ENCODE measurements at regions not wholly inside any gene's neighbourhood (a gene's known extent, or its start where the extent isn't known, plus 50 kb on each side); places are given as distances from the start of the nearest gene placed in this dataset.

DNA sequence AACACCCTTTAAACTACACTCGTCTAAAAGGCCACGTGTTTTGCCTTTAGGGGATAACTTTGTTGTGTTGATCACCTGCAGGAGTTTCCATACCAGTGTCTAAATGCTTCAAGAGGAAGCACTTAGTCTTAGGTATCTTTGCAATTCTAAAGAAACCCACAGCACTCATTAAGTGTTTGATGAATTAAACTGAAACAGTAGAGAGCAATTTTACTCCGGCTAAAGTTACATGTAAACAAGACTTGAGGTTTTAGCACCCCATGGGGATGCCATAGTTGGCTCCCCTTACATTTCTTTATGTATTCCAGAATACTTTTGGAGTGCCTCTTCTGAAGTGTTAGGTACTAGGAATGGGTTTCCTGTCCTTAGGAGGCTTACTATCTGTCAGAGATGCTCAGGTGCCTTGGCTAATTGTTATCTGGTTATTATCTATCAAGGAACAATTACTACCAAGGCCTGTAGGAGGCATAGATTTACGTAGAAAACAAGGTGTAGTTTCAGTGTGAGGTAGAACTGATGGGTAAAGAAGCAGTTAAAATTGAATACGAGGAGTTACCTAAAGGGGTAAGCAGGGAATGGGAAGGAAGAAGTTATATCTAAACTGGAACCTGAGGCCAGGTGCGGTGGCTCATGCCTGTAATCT lies 176.8 kb upstream of the SAMSN1 start:
- no peak for DNase-seq (ENCODE audit: low read depth in 2 of 2)

DNA sequence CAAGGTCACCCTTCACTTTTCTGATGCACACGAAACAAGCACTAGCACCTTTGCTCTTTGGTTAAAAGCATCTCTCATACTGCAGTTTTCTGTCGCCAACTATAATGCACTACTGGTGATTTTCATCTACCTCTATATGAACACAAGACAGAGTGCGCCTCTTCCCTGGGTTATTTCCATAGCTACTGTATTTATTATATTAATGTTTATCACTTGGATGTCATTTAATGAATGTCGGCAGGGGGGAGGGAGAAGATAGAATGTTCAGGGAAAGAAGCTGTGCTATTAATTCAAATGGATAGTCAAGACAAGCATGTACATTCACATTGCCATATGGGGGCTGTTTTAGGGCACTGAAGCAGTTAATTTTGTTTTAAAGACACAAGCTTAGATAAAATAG lies 174.1 kb upstream of the SAMSN1 start:
- no peak for DNase-seq (ENCODE audit: low read depth in 2 of 2)

DNA sequence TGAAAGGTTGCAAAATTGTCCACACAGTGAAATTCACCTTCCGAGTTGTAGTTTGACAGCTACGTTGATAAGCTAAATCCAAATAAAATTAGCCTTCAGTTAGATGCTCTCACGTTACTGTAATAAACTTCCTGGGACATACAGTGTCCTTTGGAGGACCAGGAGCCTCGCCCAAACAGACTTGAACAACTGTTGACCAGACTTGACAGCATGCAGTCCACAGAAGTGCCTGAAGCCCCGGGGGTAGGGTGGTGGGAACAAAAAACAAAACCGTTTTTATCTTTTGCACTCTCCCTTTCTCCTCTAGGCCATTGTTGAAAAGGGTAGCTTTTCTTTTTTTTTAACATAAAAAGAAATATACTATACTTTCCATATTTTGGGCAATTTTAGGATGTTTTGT lies 172.8 kb upstream of the SAMSN1 start:
- DNase-seq (ENCODE audit: low read depth in 2 of 2): no peak

DNA sequence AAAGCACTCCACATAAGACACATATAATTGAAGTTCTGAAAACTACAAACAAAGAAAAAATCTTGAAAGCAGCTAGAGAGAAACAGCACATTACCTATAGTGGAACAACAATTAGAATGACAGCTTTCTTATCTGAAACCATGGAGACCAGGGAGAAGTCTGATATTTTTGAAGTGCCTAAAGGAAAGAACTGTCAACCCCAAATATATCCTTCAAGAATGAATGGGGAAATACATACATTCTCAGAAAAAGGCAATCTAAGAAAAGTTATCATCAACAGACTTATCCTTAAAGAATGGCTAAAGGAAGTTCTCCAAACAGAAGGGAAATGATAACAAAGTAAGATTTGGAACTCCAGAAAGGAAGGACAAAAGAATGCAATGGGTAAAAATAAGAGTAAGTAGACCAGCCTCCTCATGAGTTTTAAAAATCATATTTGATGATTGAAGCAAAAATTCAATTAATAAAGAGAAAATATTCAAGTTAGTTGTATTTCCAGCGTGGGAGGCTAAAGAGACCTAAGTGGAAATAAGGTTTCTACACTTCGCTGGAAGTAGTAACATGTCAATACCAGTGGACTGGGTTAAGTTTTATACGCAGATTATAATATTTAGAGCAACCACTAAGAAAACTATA lies 170.8 kb upstream of the SAMSN1 start:
- DNase-seq (ENCODE audit: low read depth in 2 of 2): no peak

DNA sequence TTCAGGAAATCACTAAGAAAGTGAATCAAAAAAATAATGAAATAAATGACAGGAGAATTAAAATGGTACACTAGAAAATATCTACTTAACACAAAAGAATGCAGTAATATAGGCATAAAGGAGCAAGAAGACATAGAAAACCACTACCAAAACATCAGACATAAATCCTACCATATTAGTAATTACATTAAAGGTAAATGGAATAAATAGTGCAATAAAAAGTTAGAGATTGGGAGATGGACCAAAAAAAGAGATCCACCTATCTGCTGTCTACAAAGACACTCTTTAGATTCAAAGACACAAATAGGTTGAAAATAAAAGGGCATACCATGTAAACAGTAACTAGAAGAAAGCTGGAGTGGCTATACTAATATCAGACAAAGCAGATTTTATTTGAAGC lies 167.0 kb upstream of the SAMSN1 start:
- no peak for DNase-seq (ENCODE audit: low read depth in 2 of 2)

DNA sequence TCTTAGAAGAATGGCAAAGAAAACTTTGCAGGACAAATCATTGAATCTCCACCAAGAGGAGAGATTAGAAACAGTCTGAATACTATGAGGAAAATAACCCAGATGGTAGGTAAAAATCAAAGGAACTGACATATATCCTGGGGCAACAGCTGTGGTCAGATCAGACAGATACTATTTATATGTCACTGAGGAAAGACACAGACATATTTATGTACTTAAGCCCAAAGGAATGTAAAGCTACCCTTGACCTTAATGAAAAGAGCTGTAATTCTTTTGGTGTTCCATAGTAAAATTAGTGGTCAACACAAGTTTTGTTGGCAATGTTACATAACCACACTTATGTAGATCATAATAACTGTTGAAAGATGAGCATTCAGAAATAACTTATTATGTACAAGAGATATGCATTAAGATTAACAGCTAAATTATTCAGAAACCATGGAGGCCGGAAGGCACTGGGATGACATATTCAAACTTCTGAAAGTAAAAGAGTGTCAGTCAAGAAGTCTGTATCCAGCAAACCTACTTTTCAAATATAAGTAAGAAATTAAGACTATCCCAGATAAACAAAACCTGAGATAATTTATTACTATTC lies 166.1 kb upstream of the SAMSN1 start:
- DNase-seq (ENCODE audit: low read depth in 2 of 2): no peak

DNA sequence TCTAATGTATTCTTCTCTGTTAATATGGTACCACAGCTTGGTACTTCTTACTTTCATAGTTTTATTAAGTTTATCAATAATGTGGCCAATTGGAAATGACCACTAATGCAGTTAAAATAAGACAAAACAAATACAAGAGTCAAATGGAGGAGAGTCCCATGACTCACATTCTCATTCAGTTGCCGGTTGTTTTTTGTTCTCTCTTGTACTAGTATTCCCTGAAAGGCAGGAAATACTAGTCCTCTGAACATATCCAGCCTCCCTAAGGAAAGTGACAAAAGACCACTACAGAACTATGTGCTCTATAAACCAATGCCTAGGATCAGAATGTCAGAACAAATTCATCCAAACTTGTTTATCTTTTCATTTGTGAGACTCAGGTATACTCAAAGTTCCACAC lies 165.2 kb upstream of the SAMSN1 start:
- DNase-seq (ENCODE audit: low read depth in 2 of 2): no peak

DNA sequence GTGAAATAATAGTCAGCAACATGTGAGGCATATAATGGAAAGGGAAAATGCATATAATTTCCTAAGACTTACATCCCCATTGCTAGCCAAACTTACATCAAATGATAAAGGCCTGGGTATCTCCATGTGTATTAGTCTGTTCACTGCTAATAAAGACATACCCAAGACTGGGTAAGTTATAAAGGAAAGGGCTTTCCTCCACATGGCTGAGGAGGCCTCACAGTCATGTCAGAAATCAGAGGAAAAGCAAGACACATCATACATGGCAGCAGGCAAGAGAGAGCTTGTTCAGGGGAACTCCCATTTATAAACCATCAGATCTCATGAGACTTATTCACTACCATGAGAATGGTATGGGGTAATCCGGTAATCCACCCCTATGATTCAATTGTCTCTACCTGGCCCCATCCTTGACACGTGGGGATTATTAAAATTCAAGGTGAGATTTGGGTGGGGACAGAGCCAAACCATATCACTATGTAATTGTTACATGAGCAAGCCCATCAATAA lies 161.5 kb upstream of the SAMSN1 start:
- no peak for DNase-seq (ENCODE audit: low read depth in 2 of 2)

DNA sequence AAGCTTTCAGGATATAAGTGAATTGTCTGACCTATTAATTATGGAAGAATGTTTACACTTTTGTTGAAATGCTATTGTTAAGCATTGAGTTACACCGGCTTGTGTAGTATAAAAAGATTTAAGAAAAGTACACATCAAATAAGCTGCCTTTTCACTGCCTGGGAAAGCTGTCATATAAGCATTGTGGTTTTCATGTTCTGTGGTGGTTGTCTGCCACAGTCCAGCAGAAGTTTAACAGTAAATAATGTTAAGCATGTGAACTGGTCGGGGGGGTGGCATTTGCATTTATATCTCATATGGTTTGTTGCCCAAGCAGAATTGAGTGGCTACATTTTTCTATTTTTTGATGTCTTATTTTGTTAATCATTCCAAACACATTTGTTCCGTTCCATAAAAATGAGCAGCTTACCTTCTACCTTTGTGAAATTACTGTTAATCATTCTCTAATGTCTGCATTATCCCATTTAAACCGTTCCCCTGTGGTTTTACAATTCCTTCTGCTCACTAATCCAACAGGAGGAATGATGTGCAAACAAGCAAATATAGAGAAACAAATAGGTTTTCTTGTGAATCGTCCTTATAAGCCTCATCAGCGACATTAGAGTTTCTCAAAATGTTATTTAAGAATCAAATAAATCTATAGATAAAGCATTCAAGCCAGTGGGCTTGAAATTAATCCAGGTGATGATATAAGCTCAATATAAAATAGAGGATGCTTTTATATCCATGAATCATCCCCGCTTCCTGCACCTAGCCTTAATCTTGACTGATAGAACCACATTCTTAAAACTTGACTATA lies 160.8 kb upstream of the SAMSN1 start:
- no peak for DNase-seq (ENCODE audit: low read depth in 2 of 2)

DNA sequence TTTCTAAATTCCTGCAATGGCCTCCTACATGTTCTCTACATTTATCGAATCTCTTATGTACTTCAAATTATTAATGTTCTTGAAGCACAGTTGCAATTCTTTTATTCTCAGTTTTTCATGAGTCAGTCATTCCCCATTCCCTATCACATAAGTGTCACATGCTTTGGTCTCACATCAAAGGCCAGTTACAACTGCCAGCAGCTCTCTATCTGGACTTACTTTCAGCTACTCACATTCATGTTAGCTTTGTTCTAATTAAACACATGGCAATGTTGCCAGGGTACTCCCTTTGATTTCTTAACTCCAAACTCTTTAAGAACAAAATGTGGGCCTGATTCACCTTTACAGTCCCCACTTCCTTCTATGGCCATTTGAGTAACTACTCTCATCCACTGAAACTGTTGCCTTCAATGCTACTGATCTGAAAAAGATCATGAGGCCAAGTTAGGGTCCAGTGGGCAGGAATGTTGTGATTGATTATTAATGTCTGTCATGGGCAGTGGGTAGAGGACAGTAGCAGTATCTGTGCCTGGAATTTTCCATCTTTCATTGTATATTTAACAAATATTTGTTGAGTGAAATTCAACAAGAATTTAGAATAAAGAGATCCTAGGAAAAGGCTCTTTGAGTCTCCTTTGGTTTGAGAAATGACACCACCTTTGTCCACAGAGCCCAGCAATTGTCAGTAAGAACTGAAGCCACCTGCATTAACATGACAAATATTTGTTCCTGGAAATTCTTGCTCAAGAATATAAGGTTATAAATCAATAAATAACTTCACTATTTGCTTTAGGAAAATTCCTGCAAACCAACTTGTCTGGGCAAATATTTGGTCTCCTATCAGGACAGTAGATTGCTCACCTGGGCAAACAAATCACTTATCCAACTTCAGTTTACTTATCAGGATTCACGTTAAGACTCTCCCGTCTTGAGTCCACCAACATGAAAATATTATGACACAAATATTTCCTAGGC lies 153.6 kb upstream of the SAMSN1 start:
- no peak for DNase-seq (ENCODE audit: low read depth in 2 of 2)

DNA sequence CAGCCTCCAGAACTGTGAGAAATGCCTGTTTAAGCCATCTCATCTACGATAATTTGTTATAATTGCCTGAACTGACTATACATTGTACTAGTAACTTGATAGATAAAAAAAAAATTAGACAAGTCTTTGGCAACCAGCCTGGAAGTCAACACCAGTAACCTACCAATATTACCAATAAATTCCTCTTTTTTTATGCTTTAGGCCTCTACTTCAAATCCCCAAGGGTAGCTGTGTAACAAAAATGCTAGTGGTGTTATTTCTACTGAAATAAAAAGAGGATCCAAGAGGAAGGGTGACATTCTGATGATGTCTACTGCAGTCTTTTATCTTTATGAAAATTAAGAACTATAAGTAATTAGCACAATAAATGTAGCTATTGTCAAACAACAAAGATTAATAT lies 151.7 kb upstream of the SAMSN1 start:
- no peak for DNase-seq (ENCODE audit: low read depth in 2 of 2)

DNA sequence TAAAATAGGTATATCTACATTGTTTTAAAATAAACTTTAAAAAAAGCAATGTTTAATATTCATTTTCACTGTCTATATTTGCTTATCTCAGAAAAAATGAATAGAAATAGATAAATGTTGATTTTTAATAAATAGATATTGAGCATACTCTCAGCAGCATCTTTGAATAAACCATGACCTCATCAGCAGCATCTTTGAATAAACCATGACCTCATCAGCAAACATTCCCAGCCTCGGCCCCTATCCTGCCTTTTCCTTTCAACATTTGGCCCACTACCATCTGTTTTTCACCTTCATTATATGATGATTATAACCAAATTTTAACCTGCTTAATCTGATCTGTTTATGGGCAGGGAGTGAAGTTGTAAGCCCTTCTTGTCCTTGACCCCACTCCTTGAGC lies 148.7 kb upstream of the SAMSN1 start:
- DNase-seq (ENCODE audit: low read depth in 2 of 2): no peak

DNA sequence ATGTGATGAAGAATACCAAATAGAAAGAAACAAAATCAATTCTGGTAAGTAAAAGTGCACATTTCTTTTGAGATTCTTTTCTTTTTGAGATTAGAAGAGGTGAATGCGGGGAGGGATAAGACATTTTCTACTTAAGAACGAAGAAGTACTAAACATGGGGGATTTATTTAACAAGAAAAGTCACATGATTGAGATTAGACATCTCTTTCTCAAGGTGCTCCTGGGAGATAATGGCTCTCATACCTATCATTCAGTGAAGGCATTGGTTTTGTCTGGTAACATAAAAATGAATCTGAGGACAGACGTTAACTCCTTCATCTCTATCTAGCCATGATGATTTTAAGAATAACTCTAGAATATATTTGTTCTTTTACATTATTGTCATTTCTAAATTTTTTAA lies 147.9 kb upstream of the SAMSN1 start:
- DNase-seq (ENCODE audit: low read depth in 2 of 2): no peak

DNA sequence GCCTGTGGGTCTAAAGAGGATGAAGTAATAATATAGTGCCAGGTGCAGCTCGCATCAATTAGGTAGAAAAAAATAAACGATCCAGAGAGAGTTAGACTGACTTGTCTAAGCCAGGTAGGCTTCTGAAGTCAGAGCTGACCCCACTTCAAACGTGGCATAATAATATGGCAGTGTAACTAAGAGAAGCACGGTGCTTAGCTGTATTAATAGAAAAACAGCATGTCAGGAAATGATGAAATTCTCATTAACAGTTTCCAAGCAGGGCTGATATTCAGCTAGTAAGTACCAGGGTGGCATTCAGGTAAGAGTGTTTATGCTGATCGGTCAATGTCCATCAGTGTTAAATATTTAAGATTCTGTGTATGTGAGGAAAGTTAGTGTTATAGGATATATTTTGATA lies 145.8 kb upstream of the SAMSN1 start:
- DNase-seq (ENCODE audit: low read depth in 2 of 2): no peak

DNA sequence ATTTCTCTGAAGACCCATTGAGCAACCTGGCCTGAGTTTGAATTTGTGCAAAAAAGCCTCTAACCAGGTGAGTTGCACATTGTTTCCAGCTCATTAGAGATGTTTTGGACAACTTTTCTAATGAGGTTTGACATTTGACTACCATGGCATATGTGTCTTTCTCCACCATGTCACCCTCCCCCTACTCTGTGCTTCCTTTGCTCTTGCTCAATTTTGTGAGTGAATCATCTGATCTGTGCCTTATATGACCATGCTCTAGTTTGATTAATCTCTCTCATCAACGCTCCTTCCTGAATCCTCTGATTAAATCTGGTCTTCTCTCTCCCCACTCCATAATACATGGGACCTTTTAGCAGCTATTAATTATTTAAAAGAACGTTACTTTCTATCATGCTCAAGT lies 144.8 kb upstream of the SAMSN1 start:
- no peak for DNase-seq (ENCODE audit: low read depth in 2 of 2)

DNA sequence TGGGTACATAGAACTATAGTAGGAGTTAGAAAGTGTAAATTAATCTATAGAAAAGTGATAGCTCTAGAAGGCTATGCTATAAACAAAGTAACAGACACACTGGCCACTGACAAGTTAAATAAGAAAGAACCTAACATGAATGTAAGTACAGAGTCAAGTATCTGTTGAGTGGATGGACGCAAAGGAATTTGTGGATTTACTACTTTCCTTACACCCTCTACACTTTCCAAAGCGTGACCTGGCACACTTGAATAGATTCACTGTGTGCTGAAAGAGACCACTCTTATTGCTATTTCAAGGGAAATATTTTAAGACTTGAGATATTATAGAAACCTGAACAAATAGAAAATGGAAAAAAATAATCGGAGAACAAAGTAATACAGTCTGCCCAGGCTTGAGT lies 142.8 kb upstream of the SAMSN1 start:
- no peak for DNase-seq (ENCODE audit: low read depth in 2 of 2)

DNA sequence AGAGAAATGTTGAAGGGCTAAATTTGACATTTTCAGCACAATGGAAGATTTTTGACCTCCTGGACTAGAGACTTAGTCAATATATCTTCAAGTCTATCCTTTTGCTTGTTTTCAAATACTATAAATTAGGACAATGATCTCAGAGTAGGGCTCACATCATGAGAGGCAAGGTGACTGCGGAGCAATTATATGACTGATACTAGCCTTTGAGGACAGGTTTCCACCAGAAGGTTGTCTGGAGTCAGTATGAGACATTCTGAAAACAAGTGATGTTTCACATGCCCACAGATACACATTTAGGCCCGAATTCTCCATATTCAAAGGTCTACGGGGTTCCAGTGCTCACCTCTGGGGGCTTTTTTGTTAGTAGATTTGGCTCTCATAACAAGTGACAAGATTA lies 142.3 kb upstream of the SAMSN1 start:
- no peak for DNase-seq (ENCODE audit: low read depth in 2 of 2)

DNA sequence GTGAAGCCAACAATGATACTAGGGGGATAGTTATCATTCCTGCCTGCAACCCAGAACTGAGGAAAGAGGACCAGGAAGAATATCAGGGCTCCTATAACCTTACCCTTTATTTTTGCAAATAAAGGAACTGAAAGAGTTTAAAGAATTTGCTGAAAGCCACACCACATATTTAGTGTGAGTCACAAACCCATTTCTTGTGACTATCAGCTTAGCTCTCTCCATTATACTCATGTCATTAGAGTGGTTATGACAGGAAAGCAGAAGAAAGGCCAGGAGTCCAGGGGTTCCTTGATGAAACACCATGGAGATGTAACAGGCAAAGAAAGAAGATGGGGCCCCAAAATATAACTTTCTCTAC lies 141.1 kb upstream of the SAMSN1 start:
- no peak for DNase-seq (ENCODE audit: low read depth in 2 of 2)

DNA sequence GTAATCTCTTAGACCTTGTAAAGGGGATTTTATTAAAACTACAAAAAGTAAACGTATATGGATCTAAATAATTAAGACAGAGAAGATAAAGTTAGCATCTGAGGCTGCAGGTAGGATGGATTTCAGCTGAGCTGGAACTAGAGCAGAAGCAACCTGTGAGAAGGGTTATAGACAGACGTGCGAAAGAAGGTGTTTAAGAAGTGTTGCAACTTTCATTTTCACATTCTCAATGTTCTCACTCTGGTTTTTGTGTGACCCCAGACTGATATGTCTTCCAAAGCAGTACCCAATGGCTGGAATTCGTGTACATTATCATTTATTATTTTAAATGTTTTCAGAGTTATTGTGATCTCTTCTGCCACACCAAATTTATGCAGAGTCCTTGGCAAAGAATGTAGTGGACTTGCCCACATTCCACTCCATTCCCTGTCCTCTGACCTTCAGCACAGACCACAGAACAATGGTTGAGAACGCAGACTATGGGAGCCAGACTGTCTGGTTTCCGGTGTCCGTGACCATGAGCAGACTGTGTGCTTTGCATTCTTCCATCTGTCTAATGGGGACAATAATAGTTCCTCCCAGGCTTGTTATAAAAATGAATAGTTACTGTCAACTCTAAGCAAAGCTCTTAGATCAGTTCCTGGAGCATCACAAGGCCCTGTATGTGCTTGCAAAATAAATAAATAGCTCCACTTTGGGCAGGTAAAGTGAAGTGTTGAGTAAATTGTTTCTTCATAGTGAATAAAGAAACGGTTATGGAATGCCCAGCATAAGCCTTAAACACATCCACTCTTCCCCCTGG lies 140.6 kb upstream of the SAMSN1 start:
- DNase-seq (ENCODE audit: low read depth in 2 of 2): no peak

DNA sequence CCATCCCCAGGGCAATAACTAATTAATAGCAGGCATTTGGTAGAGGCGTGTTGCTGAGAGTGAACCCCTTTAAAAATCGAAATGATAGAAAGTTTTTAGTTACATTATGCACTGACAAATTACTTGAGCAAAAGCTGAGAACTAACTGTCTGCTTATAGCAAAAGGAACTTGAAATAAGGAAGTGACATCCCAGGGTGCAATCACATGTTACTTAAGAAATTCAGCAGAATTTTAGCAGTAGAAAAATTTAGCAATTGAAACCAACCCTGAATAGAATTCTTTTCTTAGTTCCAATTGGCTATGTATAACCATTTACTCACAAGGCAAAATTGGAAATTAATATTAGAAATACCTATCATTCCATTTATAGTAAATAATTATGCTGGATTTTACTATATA lies 139.5 kb upstream of the SAMSN1 start:
- DNase-seq (ENCODE audit: low read depth in 2 of 2): no peak

DNA sequence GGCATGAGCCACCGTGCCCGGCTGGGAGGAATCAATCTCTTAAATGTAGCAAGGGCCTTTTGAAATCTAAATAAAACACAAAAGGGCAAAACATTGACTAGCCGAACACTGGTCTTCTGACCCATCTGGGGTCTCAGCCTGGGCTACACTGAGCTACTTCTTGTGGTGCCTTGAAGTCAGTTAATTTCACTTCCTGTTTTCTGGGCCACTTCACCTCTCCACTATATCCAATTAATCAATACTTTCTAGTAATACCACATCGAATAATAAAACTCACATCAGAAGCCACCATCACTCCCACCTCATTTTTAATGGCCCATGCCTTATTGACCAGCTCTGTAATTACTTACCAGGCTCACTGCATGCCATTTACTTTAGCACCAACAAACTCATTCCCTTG lies 138.0 kb upstream of the SAMSN1 start:
- DNase-seq (ENCODE audit: low read depth in 2 of 2): no peak
